ENCODE measurements at regions not wholly inside any gene's neighbourhood (a gene's known extent, or its start where the extent isn't known, plus 50 kb on each side); places are given as distances from the start of the nearest gene placed in this dataset.
A peak's percentile ranks its signal among the peaks of the same experiment; 100 is the strongest.

DNA sequence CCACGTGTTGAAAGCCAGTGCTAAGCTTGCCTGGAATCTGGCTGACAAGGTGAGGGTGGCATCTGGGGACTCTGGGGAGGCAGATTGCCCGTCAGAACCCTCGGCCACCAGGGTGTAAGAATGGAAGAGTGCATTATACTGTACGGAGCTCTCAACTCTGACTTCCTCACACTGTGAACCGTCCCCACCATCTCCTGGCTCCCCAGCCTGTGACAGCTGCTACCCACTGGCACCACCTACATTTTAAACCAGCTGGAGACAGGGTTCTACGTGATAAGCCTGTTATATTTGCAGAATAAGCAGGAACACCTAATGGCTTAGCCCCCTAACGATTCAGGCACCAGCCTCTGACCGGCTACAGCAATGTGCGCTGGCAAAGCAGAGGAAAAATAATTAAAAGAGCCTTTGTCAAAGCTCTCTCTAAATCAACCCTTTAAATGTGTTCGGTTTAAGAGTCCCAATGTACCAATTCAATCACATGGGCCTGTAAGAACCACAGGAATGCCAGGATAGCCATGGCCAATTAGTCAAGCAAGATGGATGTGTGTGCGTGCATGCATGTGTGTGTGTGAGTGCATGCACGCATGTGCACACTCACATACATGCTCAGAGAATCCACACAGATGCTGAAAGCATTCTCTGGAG is 89.1 kb upstream of the TAB2 start:
- H3K4me3 ChIP-seq (replicated peaks in 1 of 2; ENCODE audit: low read depth in 2 of 2, low read length in 2 of 2), result no peak overlapping the region
- no peak for DNase-seq (ENCODE audit: low read depth in 2 of 2)
- TF ChIP-seq, protein P1, sequence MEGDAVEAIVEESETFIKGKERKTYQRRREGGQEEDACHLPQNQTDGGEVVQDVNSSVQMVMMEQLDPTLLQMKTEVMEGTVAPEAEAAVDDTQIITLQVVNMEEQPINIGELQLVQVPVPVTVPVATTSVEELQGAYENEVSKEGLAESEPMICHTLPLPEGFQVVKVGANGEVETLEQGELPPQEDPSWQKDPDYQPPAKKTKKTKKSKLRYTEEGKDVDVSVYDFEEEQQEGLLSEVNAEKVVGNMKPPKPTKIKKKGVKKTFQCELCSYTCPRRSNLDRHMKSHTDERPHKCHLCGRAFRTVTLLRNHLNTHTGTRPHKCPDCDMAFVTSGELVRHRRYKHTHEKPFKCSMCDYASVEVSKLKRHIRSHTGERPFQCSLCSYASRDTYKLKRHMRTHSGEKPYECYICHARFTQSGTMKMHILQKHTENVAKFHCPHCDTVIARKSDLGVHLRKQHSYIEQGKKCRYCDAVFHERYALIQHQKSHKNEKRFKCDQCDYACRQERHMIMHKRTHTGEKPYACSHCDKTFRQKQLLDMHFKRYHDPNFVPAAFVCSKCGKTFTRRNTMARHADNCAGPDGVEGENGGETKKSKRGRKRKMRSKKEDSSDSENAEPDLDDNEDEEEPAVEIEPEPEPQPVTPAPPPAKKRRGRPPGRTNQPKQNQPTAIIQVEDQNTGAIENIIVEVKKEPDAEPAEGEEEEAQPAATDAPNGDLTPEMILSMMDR (IDR thresholded peaks at IDR 0.05; ENCODE audit: low read depth, low read length), result no peak

DNA sequence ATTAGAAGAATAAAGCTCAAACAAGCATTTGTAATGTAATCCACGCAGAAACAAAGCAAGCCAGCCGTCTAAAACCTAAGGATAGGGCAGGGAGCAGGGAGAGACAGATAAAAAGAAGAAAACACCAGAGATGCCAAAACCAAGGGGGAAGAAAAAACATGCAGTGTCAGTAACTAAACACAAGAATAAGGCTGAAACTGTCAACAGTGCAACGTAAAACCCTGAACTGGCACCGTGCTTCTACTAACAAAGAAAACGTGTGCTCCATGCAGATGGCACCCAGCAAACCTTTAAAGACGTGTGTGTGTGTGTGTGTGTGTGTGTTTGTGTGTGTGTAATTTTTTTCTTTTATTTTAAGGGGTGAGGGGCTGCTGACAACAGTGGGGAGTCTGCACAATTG is 88.4 kb upstream of the TAB2 start:
- DNase-seq (ENCODE audit: low read depth in 2 of 2), result no peak
- H3K4me3 ChIP-seq (replicated peaks in 1 of 2; ENCODE audit: low read depth in 2 of 2, low read length in 2 of 2), result no peak overlapping the region

DNA sequence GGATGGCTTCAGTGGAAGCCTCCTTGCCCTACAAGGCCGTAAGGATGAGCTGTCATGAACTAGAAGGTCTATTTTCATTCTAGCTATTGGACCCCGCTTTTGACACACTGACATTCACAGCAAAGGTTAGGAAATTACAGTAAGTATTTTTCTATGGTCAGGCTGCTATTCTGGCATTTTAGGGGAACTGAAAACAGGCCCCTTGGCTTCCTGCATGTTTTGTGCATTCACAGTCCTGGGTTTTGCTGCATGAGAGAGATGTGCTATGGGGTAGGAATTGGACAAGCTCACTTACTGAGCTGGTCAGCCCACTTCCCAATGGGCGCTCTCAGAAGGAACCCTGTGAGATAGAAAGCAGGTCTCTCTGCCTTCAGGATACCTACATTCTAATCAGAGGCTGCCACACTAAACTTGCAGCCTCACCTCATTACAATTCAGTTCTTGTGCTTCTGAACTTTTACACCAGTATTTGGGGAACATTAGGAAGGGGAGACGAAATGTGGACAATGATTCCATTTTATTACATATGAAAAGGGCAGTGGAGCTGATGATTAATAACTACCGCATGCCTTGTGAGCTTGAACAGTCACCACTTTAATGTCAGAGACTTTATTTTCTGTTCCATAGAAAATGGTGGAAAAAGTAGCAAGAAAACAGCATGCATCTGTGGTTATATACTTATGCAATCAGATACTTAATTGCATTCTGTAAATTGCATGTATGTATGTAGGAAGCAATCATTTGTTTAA is 86.6 kb upstream of the TAB2 start:
- no peak overlapping the region for H3K4me3 ChIP-seq (replicated peaks in 1 of 2; ENCODE audit: low read depth in 2 of 2, low read length in 2 of 2)
- TF ChIP-seq, protein P1 (IDR thresholded peaks at IDR 0.05; ENCODE audit: low read depth, low read length), result no peak

More for the DNA sequence above, 88.4 kb upstream of the TAB2 start:
- TF ChIP-seq, protein P1 (IDR thresholded peaks at IDR 0.05; ENCODE audit: low read depth, low read length), result no peak

DNA sequence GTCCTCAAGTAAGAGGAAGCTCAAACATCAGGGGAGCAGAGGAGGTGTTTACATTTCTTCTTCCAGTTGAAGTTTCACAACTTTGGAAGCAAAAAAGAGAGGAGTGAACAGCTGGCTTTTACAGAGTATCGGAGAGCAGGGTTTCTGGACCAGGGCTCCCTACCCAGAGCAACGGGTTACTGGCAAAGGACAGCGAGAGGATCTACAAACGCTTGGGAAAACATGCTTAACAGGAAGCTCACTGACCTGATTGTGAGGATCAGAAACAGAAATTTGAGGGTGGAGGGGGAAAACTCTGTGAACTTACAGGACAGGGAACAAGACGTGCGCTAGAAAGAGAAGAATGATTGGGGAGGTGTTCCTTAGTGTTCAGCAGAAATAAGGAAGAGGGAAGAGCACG is 85.7 kb upstream of the TAB2 start:
- peak in 1 of 2 donors; percentile 29 for DNase-seq (ENCODE audit: low read depth in 2 of 2)
- H3K4me3 ChIP-seq (replicated peaks in 1 of 2; ENCODE audit: low read depth in 2 of 2, low read length in 2 of 2), result no peak overlapping the region
- TF ChIP-seq, protein P1 (IDR thresholded peaks at IDR 0.05; ENCODE audit: low read depth, low read length), result no peak

More for the DNA sequence above, 86.6 kb upstream of the TAB2 start:
- DNase-seq (ENCODE audit: low read depth in 2 of 2), result no peak

DNA sequence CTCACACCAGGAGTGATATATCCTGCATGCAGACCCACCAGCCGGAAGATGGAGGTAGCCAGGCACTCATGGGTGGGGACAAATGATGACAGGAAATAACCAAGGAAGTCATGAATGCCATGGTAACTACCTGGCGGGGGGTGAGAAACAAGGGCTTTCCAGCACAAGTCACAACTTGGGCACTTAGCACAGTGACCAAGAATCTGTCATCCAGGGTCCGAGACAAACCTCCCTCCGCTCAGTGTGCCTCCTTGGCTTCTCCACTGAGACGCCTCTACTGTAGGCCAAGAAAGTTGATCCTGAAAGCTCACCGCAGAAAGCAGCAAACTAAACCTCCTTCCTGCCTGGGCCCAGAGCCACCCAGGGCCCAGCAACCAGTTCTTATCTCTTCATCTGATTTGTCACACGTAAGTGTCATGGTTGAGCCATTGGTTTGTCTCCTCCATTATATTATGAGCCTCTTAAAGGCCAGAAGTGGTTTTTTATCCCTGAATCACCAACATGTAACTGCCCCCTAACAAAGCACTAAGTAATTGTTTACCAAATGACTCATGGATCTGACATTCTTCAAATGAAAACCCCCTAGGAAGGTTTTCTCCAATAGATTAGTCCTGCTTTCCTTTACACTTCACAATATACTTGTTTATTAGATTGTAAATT is 84.3 kb upstream of the TAB2 start:
- DNase-seq (ENCODE audit: low read depth in 2 of 2), result peak; percentile 73 to 94
- H3K4me3 ChIP-seq (replicated peaks in 1 of 2; ENCODE audit: low read depth in 2 of 2, low read length in 2 of 2), result no peak overlapping the region
- TF ChIP-seq, protein P1 (IDR thresholded peaks at IDR 0.05; ENCODE audit: low read depth, low read length), result no peak

DNA sequence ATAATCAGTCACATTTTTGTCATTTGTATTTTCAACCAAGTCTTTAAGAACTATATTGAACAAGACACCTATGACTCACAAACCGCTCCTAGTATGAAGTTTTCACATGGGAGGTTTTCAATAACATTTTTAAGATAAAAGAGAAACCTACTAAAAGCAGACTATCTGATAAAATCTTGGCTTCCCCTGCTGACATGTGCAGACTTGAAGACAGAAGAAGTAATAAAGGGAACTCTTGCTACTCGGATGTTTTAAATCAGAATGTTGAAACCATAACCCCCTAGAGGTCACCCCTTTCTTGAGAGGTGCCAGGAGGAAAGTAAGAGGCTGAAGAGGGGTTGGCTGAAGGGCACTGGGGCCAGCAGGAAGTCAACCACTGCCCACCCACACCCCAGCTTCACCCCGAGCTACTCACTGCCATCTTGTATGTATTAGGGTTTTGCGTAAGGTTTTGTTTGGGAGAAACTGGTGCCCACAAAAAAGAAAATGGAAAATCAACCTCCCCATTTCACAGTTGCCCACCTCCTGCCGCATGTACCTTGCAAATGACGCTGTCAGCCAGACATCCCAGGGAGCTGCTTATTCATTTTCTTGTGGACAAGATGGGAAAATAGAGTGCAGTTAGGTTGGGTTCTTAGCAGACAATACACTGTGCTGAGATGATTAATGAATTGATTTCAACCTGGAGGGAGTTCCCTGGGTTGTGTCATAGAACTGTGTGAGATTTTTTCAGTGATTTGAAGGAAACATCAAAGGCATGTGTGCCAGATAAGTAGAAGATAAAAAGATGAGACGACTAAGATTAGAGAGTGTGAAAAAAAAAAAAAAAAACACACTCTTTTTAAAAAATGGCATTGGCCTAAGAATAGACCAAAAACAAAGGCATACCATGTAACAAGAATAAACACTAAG is 83.2 kb upstream of the TAB2 start:
- TF ChIP-seq, protein P1 (IDR thresholded peaks at IDR 0.05; ENCODE audit: low read depth, low read length), result no peak
- peak; percentile 31 to 49 for DNase-seq (ENCODE audit: low read depth in 2 of 2)
- H3K4me3 ChIP-seq (replicated peaks in 1 of 2; ENCODE audit: low read depth in 2 of 2, low read length in 2 of 2), result no peak overlapping the region

All from cardiac fibroblast (primary cell).